ENCODE measurements at regions not wholly inside any gene's neighbourhood (a gene's known extent, or its start where the extent isn't known, plus 50 kb on each side); places are given as distances from the start of the nearest gene placed in this dataset.

DNA sequence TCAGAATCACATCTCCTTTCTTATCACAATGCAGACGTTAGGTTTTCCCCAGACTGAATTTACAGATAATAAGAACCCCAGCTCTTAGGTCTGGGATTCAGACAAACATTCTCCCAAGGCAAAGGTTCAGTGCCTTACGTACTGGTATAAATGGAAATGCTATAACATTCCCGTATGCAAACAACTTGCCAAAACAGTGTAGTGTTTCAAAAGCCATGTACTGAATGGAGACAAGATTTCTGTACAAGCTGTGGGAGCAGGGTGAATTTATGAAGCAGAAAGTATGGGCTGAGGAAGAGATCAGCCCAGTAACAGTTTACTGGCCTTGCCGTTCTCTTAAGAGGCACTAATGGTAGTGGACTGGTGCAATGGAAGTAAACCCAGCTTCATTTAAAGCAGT, 225.5 kb upstream of the ZNF462 start:
- Histone ChIP-seq H3K4me1 (ENCODE audit: control insufficient read depth in 2 of 2, insufficient read depth in 2 of 2, low read length in 2 of 2) (no peaks in the 10 kb centered on the region), H3K36me3 (ENCODE audit: control insufficient read depth in 2 of 2, insufficient read depth in 2 of 2, low read length in 2 of 2) (no peaks in the 10 kb centered on the region), H3K9me3 (ENCODE audit: control insufficient read depth in 2 of 2, low read length in 2 of 2) (peaks cover 0 to 3% of the 10 kb centered on the region in 2 donors), H3K9ac (ENCODE audit: low read depth in 1 of 2, low read length in 2 of 2) (no peak overlapping the region), H3K27me3 (ENCODE audit: control insufficient read depth in 2 of 2, insufficient read depth in 2 of 2, low read length in 2 of 2) (no peaks in the 10 kb centered on the region), H3K4me3 (ENCODE audit: low read length in 2 of 2) (no peak overlapping the region), H3K27ac (ENCODE audit: low read depth in 2 of 2, low read length in 2 of 2) (no peak overlapping the region)

DNA sequence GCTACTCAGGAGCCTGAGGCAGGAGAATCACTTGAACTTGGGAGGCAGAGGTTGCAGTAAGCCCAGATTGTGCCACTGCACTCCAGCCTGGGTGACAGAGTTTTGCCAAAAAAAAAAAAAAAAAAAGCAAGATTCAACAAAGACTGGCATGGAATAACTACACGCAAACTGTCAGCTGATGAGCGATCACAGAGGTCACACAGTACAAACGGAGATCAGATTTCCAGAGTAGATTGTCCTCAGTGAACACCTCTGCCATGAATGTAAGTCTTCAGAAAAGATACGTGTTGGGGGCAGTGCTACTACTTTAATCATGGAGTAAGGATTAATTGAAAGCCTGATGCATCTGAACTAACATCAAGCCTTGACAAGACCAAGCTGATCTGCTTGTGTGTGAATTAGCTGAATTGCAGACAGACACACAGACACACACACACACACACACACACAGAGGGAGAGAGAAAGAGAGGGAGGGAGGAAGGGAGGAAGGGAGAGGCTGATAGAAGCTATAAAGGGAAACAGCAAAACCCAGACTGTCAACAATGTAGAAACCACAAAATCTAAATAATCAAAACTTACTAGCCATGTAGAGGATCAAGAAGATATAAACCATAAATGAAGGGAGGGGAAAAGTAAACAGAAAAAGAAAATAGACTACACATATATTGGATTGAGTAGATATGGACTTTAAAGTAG, 222.9 kb upstream of the ZNF462 start:
- H3K9me3 ChIP-seq (ENCODE audit: control insufficient read depth in 2 of 2, low read length in 2 of 2), result peaks cover 0 to 3% of the 10 kb centered on the region in 2 donors
- no peaks in the 10 kb centered on the region for H3K4me1 ChIP-seq (ENCODE audit: control insufficient read depth in 2 of 2, insufficient read depth in 2 of 2, low read length in 2 of 2)
- no peak overlapping the region for H3K9ac ChIP-seq (ENCODE audit: low read depth in 1 of 2, low read length in 2 of 2)
- H3K27me3 ChIP-seq (ENCODE audit: control insufficient read depth in 2 of 2, insufficient read depth in 2 of 2, low read length in 2 of 2), result no peaks in the 10 kb centered on the region
- no peak overlapping the region for H3K4me3 ChIP-seq (ENCODE audit: low read length in 2 of 2)
- H3K27ac ChIP-seq (ENCODE audit: low read depth in 2 of 2, low read length in 2 of 2), result no peak overlapping the region
- no peaks in the 10 kb centered on the region for H3K36me3 ChIP-seq (ENCODE audit: control insufficient read depth in 2 of 2, insufficient read depth in 2 of 2, low read length in 2 of 2)

DNA sequence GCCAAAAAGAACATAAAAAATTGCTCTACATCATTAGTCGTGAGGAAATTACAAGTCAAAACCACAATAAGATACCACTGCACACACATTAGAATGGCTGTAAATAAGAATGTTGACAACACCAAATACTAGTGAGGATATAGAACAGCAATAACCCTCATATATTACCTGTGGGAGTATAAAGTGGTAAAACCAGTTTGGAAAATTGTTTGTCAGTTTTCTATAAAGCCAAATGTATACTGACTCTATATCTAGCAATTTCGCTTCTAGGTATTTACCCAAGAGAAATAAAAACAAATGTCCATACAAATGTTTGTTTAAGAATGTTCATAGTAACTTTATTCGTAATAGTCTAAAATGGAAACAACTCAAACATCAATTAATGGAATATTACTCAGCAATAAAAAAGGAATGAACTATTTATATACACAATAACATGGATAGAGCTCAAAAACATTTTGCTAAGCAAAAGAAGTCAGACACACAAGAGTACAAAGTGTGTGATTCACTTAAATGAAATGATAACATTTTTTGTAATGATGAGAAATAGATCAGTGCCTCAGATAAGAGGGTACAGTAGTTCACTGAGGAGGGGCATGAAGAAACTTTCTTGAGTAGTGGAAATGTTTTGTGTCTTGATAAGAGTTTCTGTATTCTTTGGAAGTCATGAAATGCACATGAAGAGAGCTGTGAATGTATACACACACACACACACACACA, 219.6 kb upstream of the ZNF462 start:
- H3K4me3 ChIP-seq (ENCODE audit: low read length in 2 of 2), result no peak overlapping the region
- H3K9ac ChIP-seq (ENCODE audit: low read depth in 1 of 2, low read length in 2 of 2), result no peak overlapping the region
- no peaks in the 10 kb centered on the region for H3K36me3 ChIP-seq (ENCODE audit: control insufficient read depth in 2 of 2, insufficient read depth in 2 of 2, low read length in 2 of 2)
- H3K27ac ChIP-seq (ENCODE audit: low read depth in 2 of 2, low read length in 2 of 2), result no peak overlapping the region
- no peaks in the 10 kb centered on the region for H3K27me3 ChIP-seq (ENCODE audit: control insufficient read depth in 2 of 2, insufficient read depth in 2 of 2, low read length in 2 of 2)
- H3K4me1 ChIP-seq (ENCODE audit: control insufficient read depth in 2 of 2, insufficient read depth in 2 of 2, low read length in 2 of 2), result no peaks in the 10 kb centered on the region
- no peaks in the 10 kb centered on the region for H3K9me3 ChIP-seq (ENCODE audit: control insufficient read depth in 2 of 2, low read length in 2 of 2)

DNA sequence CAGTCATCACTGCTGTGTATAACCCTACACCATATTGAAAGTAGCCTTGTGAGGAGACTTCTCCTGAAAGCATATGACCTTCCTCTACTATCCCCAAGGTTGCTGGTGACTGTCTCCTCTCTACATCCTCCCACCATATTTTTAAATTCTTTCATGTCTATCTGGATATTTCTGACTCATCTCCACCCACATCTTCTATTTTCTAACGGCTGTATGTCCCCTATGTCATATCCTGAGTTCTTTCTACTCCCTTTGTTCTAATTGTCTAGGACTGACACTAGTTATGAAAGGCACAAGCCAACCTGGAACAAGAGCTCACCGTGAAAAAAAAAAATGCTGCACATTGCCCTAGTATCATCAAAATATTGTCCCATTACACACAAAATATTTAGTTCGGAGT, 218.3 kb upstream of the ZNF462 start:
- Histone ChIP-seq H3K9me3 (ENCODE audit: control insufficient read depth in 2 of 2, low read length in 2 of 2) (no peaks in the 10 kb centered on the region), H3K4me3 (ENCODE audit: low read length in 2 of 2) (no peak overlapping the region), H3K36me3 (ENCODE audit: control insufficient read depth in 2 of 2, insufficient read depth in 2 of 2, low read length in 2 of 2) (no peaks in the 10 kb centered on the region), H3K27ac (ENCODE audit: low read depth in 2 of 2, low read length in 2 of 2) (no peak overlapping the region), H3K9ac (ENCODE audit: low read depth in 1 of 2, low read length in 2 of 2) (no peak overlapping the region), H3K4me1 (ENCODE audit: control insufficient read depth in 2 of 2, insufficient read depth in 2 of 2, low read length in 2 of 2) (no peaks in the 10 kb centered on the region), H3K27me3 (ENCODE audit: control insufficient read depth in 2 of 2, insufficient read depth in 2 of 2, low read length in 2 of 2) (no peaks in the 10 kb centered on the region)

DNA sequence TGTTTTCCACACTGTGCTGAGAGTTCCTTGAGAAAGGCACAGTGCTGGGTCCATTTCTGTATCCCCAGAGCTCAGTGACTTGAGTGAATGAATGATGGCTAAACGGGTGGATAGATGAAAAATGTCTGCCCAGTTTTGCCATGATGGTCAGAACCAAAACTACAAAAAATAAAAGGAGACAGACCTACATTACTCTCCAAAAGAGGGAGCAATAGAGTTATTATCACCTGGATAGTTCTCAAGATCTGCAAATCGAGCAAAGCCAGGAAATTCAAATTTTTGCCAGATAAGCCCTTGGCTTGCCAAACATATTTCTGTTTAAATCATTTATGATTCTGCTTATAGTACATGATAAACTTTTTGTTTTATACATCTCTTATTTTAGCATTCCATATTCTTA, 214.2 kb upstream of the ZNF462 start:
- H3K4me3 ChIP-seq (ENCODE audit: low read length in 2 of 2), result no peak overlapping the region
- no peaks in the 10 kb centered on the region for H3K36me3 ChIP-seq (ENCODE audit: control insufficient read depth in 2 of 2, insufficient read depth in 2 of 2, low read length in 2 of 2)
- no peaks in the 10 kb centered on the region for H3K27me3 ChIP-seq (ENCODE audit: control insufficient read depth in 2 of 2, insufficient read depth in 2 of 2, low read length in 2 of 2)
- no peak overlapping the region for H3K27ac ChIP-seq (ENCODE audit: low read depth in 2 of 2, low read length in 2 of 2)
- H3K9me3 ChIP-seq (ENCODE audit: control insufficient read depth in 2 of 2, low read length in 2 of 2), result no peaks in the 10 kb centered on the region
- H3K4me1 ChIP-seq (ENCODE audit: control insufficient read depth in 2 of 2, insufficient read depth in 2 of 2, low read length in 2 of 2), result no peaks in the 10 kb centered on the region
- H3K9ac ChIP-seq (ENCODE audit: low read depth in 1 of 2, low read length in 2 of 2), result no peak overlapping the region

DNA sequence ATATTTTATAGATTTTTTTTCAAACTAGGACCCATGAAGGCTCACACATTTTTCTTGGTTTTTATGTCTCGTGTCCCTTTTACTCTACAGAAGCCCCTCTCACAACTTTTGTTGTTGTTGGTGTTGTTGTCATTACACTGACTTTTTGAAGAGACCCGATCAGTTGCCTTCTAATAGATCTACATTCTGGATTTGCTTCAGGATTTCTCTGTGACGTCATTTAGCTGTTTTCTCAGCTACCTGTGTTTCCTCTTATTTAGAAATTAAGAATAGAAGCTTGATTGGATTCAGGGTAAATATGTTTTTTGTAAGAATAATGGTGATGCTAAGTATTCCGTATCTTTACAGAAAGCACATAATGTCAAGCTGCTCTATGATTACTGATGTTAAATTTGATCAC, 213.3 kb upstream of the ZNF462 start:
- Histone ChIP-seq H3K9ac (ENCODE audit: low read depth in 1 of 2, low read length in 2 of 2) (no peak overlapping the region), H3K4me1 (ENCODE audit: control insufficient read depth in 2 of 2, insufficient read depth in 2 of 2, low read length in 2 of 2) (no peaks in the 10 kb centered on the region), H3K9me3 (ENCODE audit: control insufficient read depth in 2 of 2, low read length in 2 of 2) (no peaks in the 10 kb centered on the region), H3K4me3 (ENCODE audit: low read length in 2 of 2) (no peak overlapping the region), H3K27me3 (ENCODE audit: control insufficient read depth in 2 of 2, insufficient read depth in 2 of 2, low read length in 2 of 2) (no peaks in the 10 kb centered on the region), H3K36me3 (ENCODE audit: control insufficient read depth in 2 of 2, insufficient read depth in 2 of 2, low read length in 2 of 2) (no peaks in the 10 kb centered on the region), H3K27ac (ENCODE audit: low read depth in 2 of 2, low read length in 2 of 2) (no peak overlapping the region)

DNA sequence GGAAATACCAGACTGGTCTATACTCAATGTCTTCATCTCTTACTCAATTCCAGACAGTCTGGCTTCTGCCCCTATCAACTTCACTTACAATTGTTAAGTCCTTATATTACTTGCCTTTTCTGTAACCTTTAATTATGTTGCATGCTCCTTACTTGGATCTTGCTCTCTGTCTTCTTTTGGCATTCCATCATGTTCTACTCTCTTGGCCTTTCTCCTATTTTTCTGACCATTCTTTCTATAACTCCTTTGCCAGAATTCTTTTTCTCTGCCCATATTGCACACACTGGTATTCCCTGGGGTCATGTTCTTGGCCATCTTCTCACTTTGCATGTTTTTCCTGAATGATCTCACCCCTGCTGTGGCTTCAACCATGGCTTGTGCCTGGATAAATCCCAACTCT, 209.8 kb upstream of the ZNF462 start:
- Histone ChIP-seq H3K9me3 (ENCODE audit: control insufficient read depth in 2 of 2, low read length in 2 of 2) (no peaks in the 10 kb centered on the region), H3K4me1 (ENCODE audit: control insufficient read depth in 2 of 2, insufficient read depth in 2 of 2, low read length in 2 of 2) (no peaks in the 10 kb centered on the region), H3K27me3 (ENCODE audit: control insufficient read depth in 2 of 2, insufficient read depth in 2 of 2, low read length in 2 of 2) (no peaks in the 10 kb centered on the region), H3K4me3 (ENCODE audit: low read length in 2 of 2) (no peak overlapping the region), H3K36me3 (ENCODE audit: control insufficient read depth in 2 of 2, insufficient read depth in 2 of 2, low read length in 2 of 2) (no peaks in the 10 kb centered on the region), H3K27ac (ENCODE audit: low read depth in 2 of 2, low read length in 2 of 2) (no peak overlapping the region), H3K9ac (ENCODE audit: low read depth in 1 of 2, low read length in 2 of 2) (no peak overlapping the region)

DNA sequence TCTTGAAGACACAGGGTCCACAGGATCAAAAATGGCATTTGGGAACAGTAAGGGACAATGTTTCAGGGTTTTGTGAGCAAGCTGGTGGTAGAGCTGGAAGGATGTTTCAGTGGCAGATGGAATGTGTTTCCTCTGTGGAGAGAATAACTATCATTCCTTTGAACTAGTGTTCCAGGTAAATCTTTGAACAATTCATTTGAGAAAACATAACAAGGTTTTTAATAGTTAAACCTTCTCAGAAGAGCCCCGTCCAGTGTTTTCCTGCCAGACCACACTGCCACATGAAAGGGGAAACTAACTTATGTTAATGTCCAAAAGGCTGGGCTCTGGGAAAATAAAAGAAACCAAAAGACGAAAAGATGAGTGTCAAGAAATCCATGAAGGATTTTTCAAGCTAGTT, 207.0 kb upstream of the ZNF462 start:
- no peaks in the 10 kb centered on the region for H3K9me3 ChIP-seq (ENCODE audit: control insufficient read depth in 2 of 2, low read length in 2 of 2)
- no peaks in the 10 kb centered on the region for H3K4me1 ChIP-seq (ENCODE audit: control insufficient read depth in 2 of 2, insufficient read depth in 2 of 2, low read length in 2 of 2)
- H3K27me3 ChIP-seq (ENCODE audit: control insufficient read depth in 2 of 2, insufficient read depth in 2 of 2, low read length in 2 of 2), result no peaks in the 10 kb centered on the region
- H3K9ac ChIP-seq (ENCODE audit: low read depth in 1 of 2, low read length in 2 of 2), result no peak overlapping the region
- H3K27ac ChIP-seq (ENCODE audit: low read depth in 2 of 2, low read length in 2 of 2), result no peak overlapping the region
- H3K36me3 ChIP-seq (ENCODE audit: control insufficient read depth in 2 of 2, insufficient read depth in 2 of 2, low read length in 2 of 2), result no peaks in the 10 kb centered on the region
- H3K4me3 ChIP-seq (ENCODE audit: low read length in 2 of 2), result no peak overlapping the region

DNA sequence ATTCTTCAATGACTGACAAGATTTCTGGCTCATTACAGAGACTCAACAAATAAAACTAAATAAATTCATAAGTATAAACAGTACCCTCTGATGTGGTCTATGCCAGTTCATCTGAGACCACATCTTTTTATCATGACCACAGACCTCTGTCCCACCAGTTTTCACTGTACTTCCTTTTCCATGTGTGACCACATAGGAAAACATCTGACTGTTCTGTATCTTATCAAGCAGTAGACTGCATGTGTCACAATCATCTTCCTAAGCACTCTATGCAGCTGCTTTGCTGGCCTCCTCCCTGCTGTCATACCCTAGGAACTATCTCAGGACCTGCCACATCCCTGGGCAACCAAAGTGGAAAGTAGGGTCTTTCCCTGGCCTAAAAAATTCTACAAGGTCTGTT, 205.0 kb upstream of the ZNF462 start:
- Histone ChIP-seq H3K4me3 (ENCODE audit: low read length in 2 of 2) (no peak overlapping the region), H3K9me3 (ENCODE audit: control insufficient read depth in 2 of 2, low read length in 2 of 2) (no peaks in the 10 kb centered on the region), H3K27ac (ENCODE audit: low read depth in 2 of 2, low read length in 2 of 2) (no peak overlapping the region), H3K27me3 (ENCODE audit: control insufficient read depth in 2 of 2, insufficient read depth in 2 of 2, low read length in 2 of 2) (no peaks in the 10 kb centered on the region), H3K4me1 (ENCODE audit: control insufficient read depth in 2 of 2, insufficient read depth in 2 of 2, low read length in 2 of 2) (no peaks in the 10 kb centered on the region), H3K9ac (ENCODE audit: low read depth in 1 of 2, low read length in 2 of 2) (no peak overlapping the region), H3K36me3 (ENCODE audit: control insufficient read depth in 2 of 2, insufficient read depth in 2 of 2, low read length in 2 of 2) (no peaks in the 10 kb centered on the region)

DNA sequence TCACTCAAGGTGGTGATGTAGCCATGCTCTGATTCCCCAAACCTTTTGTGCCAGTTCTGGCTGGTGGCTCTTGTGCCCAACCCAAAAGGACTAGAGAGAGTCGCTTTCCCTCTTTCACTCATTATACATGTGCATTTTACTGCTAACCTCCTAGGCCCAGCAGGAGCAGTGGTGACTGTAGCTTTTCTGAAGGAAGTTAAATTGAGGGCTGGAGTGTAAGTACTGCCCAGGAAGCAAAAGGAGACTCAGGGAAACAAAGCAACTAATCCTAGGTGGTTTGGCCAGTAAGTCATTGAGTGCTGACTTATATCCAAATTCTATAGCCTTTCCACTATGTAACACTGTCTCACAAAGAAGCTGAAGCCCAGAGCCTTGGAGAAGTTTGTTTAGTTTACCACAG, 194.4 kb upstream of the ZNF462 start:
- no peaks in the 10 kb centered on the region for H3K9me3 ChIP-seq (ENCODE audit: control insufficient read depth in 2 of 2, low read length in 2 of 2)
- H3K4me3 ChIP-seq (ENCODE audit: low read length in 2 of 2), result no peak overlapping the region
- H3K27me3 ChIP-seq (ENCODE audit: control insufficient read depth in 2 of 2, insufficient read depth in 2 of 2, low read length in 2 of 2), result no peaks in the 10 kb centered on the region

More for the DNA sequence above, 194.4 kb upstream of the ZNF462 start:
- Histone ChIP-seq H3K9ac (ENCODE audit: low read depth in 1 of 2, low read length in 2 of 2) (no peak overlapping the region), H3K36me3 (ENCODE audit: control insufficient read depth in 2 of 2, insufficient read depth in 2 of 2, low read length in 2 of 2) (no peaks in the 10 kb centered on the region), H3K27ac (ENCODE audit: low read depth in 2 of 2, low read length in 2 of 2) (no peak overlapping the region), H3K4me1 (ENCODE audit: control insufficient read depth in 2 of 2, insufficient read depth in 2 of 2, low read length in 2 of 2) (no peaks in the 10 kb centered on the region)

All from mucosa of rectum (tissue), 2 donors.